SH-SY5Y (cell line): ENCODE measurements at regions not wholly inside any gene's neighbourhood (a gene's known extent, or its start where the extent isn't known, plus 50 kb on each side); places are given as distances from the start of the nearest gene placed in this dataset.

Source experiments
- GATA2 ChIP-seq: IDR thresholded peaks from 2 replicates; pipeline ENCODE4 v1.6.1; 2011; ENCODE audit warnings: mild to moderate bottlenecking, low read depth, low read length
- GATA3 ChIP-seq: IDR thresholded peaks from 2 replicates; pipeline ENCODE4 v1.6.1; 2011; ENCODE audit warnings: low read depth, mild to moderate bottlenecking, low read length, moderate library complexity

GRCh38 chr6:119568580-119568979 lies 219.0 kb upstream of the MAN1A1 start:
- no peak for TF ChIP-seq GATA2
- TF ChIP-seq GATA3, result no peak
